ENCODE measurements at regions not wholly inside any gene's neighbourhood (a gene's known extent, or its start where the extent isn't known, plus 50 kb on each side); places are given as distances from the start of the nearest gene placed in this dataset.

DNA sequence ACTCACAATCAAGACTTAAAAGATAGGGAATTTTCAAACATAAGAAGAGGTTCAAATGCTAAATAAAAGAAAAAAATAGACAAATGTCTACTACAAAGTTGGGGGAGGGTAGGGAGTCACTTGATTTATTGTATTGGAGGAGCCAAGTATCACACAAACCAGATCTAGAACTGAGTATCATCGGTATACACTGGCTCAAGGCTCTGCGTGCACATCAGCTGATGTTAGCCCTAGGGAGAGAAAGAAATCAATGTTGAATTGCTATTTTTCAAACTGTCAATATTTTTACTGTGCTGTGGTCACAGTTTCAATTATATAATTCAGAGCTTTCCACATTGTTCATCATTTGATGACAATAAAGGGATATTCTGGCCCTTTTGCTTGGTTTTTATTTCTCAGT lies 54.9 kb upstream of the RXFP2 start:
- no peak overlapping the region for H3K27ac ChIP-seq
- WGBS, 10 experiments = 33 to 88% (median 72%) methylated on average over 1 to 2 of the region's 2 CpGs; no CpG with 5 or more reads in 3 of the 10 experiments
- peaks cover 3 to 4% of the 10 kb centered on the region in 2 donors for H3K4me1 ChIP-seq (replicated peaks in 1 of 2)
- in situ Hi-C loops (cut with MboI; ENCODE audit: low pct_unique_long_range_greater_than_20kb in 2 of 9, low sequenced_read_pairs in 9 of 9, unreplicated experiment in 9 of 9) = no loop called here
- ATAC-seq (replicated peaks in 6 of 8) = peak in 3 of 8 experiments; percentile 49 to 77 (median 69)
- no peak overlapping the region for H3K4me3 ChIP-seq

DNA sequence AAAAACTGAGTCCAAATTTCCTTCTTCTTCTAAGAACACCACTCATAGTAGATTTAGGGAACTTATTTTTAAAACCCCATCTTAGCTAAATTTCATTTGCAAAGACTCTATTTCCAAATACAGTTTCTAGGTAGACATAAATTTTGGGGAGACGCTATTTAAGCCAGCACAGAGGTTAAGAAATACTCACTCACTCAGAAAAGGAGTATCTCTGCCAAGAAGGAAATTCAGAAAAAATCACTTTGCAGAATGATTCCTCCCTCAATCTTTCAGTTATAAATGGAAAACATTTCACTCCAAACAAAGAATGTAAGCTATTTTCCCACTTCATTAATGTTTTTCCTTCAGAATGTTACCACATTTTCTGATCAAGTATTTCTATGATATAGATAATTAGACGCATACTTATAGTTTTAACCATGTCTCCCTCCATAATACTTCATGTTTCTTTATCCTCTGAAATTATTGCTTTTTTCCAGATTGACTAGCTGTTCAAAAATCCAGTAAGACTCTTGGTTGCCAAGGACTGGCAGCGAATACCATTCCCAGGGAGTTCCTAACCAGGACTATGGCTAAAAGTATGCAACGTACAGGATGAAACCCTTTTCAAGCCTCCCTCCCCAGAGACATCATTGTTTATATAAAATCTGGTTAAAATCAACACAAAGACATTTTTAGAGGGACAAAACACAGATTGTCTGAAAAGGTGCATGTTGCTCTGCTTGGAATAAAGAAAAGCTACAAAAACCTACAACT lies 52.5 kb upstream of the RXFP2 start:
- ATAC-seq (replicated peaks in 6 of 8) = no peak
- peaks cover 3 to 4% of the 10 kb centered on the region in 2 donors for H3K4me1 ChIP-seq (replicated peaks in 1 of 2)
- in situ Hi-C loops (cut with MboI; ENCODE audit: low pct_unique_long_range_greater_than_20kb in 2 of 9, low sequenced_read_pairs in 9 of 9, unreplicated experiment in 9 of 9) = no loop called here
- WGBS, 10 experiments = 6 to 100% (median 91%) methylated on average over 1 to 4 of the region's 4 CpGs
- no peak overlapping the region for H3K4me3 ChIP-seq
- no peak overlapping the region for H3K27ac ChIP-seq
